Suppressor macrophage (primary cell): ENCODE measurements at regions not wholly inside any gene's neighbourhood (a gene's known extent, or its start where the extent isn't known, plus 50 kb on each side); places are given as distances from the start of the nearest gene placed in this dataset.

Experiments
- DNase-seq, 4 experiments: peaks; one replicate each; pipeline ENCODE4 v3.0.0-alpha.2; 2020 to 2022

DNA sequence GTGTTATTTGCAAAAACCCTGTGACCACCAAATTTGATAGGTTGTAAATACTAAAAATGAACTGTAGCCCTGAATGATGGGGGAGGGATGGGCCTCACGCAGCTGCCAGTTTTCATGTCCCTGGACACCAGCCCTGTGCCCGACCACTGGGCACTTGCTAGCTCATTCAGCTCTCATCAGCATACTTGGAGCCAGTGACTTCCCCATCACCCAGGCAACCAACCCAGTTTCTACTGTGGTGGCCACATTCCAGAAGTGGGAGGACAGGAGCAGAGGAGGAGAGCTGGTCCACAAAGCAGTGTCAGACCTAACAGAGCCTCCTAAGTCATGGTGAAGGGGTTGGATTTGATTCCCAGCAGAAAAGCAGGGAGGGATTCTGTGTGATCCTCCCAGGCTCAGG is 128.2 kb downstream of the CPEB2 start:
- DNase-seq: no peak

GRCh38 chr4:15131551-15131950 is 129.3 kb downstream of the CPEB2 start:
- DNase-seq: no peak

DNA sequence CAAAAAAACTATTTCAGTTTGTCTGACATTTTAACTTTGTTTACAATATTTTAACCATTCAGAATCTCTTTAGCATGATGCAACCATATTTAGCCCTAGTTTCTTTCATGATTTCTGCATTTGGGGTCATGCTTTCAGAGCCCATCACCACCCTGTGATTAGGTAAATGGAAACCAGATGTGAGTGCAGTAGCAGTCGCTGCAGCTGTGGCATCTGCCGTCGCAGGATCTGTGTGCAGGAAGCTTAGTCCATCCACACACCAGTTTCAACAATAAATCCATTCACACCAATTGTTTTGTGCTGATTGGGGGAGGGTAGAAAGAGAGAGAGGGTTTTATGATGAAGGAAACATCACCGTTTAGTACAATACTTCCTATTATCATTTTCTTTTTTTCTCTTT is 130.5 kb downstream of the CPEB2 start:
- DNase-seq: no peak

- DNase-seq: no peak
These were observed 137.3 kb downstream of the CPEB2 start for GRCh38 chr4:15139599-15139998.

DNA sequence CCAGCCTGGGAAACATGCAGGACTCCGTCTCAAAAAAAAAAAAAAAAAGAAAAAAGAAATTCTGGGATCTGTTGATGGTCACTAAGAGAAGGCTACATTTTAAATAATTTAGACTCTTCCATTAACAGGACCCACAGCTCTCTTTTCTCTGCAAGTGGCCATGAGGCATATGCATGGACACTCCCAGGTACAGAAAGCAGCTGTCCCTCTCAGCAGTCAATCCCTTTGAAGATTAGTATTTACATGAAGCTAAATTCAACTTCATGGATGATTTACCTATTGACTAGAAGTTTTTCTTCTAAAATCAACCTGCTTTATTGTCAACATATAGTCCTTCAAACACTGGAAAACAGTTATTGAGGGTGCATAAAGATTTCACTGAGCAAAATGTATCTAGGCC is 139.9 kb downstream of the CPEB2 start:
- no peak for DNase-seq

DNA sequence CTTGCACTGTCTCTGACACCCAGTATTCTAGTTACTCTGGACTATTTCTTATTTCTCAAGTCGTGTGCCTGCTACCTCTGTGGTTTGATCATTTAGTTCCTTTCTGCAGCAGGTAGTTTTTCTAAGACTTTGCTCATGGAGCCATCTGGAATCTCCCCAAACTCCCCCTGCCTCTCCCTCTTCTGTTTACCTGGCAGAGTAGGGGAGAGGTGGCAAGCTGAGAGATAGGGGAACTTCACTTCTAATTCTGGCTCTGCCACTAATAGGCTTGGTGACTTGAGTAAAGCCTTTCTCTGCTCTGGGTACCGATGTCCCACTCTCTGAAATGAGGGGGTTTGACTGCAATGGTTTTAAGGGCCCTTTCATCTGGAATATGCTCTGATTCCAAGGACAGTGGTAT is 141.3 kb downstream of the CPEB2 start:
- no peak for DNase-seq

DNA sequence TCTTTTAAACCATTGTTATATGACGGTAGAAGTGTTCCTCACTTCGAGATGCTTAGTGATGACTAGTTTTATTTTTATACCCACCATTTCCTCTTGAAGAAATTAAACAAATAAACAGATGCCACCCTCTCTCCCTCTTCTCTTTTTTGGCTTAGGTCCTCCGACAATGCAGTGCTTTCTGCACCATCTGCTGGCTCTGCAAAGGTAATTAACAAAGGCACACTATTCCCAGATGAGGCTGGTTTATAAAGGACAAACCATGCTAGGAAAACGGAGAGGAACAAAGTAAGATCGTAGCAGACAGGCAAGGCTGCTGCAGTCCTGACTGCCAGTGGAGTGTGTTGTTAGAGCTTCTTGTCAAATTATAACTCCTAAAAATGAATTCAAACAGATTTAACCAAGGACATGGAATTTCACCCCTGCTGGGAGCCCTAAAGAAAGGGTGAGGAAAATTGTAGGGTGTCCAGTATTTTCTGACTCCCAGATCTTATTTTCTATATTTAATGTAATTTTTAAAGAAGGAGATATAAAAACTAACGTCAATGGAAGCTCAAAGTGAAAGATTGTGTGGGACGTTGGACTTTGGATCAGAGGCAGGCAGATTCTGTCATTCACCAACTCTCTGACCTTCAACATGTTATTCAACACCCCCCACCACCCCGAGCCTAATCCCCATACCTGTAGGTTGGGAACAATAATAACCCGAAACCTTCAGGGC is 142.1 kb downstream of the CPEB2 start:
- no peak for DNase-seq

DNA sequence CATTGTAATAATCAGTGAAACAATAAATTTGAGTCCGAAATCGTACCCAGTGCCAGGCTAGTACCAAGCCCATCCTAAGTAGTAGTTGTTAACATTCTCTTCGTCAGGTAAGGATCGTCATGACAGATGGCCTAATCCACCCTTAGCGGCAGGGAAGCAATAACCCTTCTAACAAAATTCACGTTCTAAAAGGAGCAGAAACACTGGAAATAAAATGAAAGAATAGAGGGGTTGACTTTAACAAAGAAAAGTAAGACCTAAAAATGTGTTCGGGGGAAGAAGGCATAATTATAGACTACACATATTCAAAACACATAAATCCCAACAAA is 142.7 kb downstream of the CPEB2 start:
- DNase-seq: no peak

- no peak for DNase-seq
These were observed 143.4 kb downstream of the CPEB2 start for GRCh38 chr4:15145709-15146108.

- DNase-seq: no peak
These were observed 145.4 kb downstream of the CPEB2 start for GRCh38 chr4:15147714-15148113.

DNA sequence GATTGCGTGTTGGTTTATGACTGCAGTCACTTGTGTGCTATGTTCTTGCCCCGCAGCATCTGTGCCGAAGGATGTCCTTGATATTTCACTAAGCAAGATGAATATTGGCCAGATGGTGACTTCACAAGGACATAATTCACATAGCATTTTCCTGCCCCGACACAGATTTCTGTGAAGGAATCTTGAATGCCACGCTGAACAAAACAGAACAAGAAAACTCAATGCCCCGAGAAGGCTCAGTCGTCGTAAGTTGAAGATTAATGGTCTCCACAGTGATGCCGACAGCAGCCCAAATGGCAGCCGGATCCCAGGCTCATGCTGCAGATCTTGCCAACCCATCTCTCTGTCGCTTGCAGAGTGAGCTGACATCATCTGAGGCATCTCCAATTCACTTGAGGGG is 145.9 kb downstream of the CPEB2 start:
- DNase-seq: no peak

DNA sequence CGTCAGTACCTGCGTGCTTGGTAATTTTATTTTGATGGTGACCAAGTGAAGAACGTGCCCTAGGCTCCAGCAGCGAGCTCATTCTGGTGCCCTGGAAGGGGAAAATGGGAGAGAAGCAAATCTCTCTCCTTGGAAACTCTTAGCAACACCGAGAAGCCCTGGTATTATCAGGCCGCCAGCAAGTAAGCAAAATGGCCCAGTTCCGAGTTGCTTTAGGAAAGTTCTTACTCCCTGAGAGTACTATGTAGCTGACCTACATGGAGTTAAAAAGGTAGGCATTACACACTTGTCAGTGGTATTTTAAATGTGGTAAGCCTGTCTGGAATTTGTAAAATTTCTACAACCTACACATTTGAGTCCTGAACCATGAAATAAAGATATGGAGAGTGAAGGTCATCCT is 146.4 kb downstream of the CPEB2 start:
- DNase-seq: no peak

DNA sequence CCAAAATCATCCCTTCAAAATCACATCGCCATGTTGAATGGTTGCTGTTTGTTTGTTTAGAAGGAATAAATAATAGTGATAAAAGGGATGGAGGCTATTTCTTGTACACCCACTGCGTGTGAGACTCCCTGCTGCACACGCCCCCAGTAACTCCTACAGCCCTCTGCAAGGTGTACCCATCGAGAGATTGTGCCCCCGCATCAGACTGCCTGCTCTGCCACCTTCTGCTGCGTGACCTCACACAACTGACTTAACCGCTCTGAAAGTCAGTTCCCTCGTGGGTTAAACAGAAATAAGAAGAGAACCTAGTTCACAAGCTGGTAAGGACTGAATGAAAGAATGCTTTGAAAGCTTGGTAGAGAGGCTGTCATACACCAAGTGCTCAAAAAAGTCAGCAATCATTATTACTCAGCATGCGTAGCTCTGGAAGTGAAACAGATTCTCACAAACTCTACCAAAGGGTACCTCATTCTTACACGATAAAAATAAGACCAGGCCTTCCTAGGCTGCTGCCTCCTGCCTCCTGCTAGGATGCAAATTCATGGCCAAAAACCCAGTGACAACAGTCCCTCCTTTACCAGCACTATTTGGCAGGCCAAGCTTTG is 147.1 kb downstream of the CPEB2 start:
- DNase-seq: peak in 1 of 4 experiments; percentile 3

- peak; percentile 49 to 87 (median 78) for DNase-seq
These were observed 147.7 kb downstream of the CPEB2 start for GRCh38 chr4:15149839-15150592.

GRCh38 chr4:15150631-15151030 is 148.3 kb downstream of the CPEB2 start:
- no peak for DNase-seq

DNA sequence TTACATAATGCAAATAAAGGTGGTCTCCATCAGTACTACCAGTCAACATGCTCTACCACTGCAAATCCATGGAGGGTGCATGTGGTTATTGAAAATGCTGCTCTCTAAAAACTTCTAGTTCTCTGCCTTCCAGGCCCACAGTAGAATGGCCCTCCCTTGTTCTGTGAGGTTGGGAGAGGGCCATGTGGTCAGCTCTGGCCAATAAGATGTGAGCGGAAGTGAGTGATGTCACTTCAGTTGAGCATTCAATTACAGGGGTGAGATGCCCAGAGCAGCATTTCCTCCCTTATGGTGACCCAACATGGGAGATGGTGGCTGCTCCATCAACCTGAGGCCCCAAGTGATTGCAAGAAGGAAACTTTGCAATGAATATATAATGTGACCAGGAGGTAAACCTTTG is 148.8 kb downstream of the CPEB2 start:
- DNase-seq: no peak

GRCh38 chr4:15153662-15154061 is 151.4 kb downstream of the CPEB2 start:
- DNase-seq: no peak

- no peak for DNase-seq
These were observed 156.3 kb downstream of the CPEB2 start for GRCh38 chr4:15158406-15159091.

- no peak for DNase-seq
These were observed 157.3 kb downstream of the CPEB2 start for GRCh38 chr4:15159477-15160019.

- no peak for DNase-seq
These were observed 159.2 kb downstream of the CPEB2 start for GRCh38 chr4:15161439-15161838.

GRCh38 chr4:15162046-15162445 is 159.8 kb downstream of the CPEB2 start:
- DNase-seq: no peak

- DNase-seq: peak in 2 of 4 experiments; percentile 24 to 26
These were observed 160.4 kb downstream of the CPEB2 start for GRCh38 chr4:15162465-15163283.
